Stimulated activated CD4-positive, alpha-beta T cell treated with anti-CD3 and anti-CD28 coated beads, Interleukin-15, amount 100 ng/mL, for 24 hours (primary cell): ENCODE measurements at regions not wholly inside any gene's neighbourhood (a gene's known extent, or its start where the extent isn't known, plus 50 kb on each side); places are given as distances from the start of the nearest gene placed in this dataset.
"Not testable (repeated sequence)": the region's sequence is repeated elsewhere in the genome, so short reads cannot be mapped to it uniquely, and the experiment has no call there.

Experiments used
- DNase-seq: peaks from one replicate; pipeline ENCODE4 v3.0.0-alpha.2; 2020

DNA sequence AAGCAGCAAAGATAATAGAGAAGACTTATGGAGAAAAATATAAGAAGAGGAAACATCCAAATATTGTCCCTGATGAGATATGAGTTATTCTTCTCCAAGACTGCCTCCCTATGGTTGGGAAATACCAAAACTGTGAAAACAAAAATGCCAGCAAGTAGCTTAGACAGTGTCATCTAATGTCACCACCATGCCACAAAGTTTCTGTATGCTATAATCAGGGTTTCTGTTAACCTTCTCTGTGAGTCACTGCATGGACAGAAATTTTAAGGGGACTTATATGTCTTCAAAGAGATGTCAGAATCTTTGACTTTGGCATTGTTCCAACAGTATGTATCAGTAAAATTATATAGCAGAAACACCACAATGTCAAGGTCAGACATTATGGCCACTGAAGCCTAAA is 222.6 kb downstream of the KDM5D start:
- DNase-seq = no peak

DNA sequence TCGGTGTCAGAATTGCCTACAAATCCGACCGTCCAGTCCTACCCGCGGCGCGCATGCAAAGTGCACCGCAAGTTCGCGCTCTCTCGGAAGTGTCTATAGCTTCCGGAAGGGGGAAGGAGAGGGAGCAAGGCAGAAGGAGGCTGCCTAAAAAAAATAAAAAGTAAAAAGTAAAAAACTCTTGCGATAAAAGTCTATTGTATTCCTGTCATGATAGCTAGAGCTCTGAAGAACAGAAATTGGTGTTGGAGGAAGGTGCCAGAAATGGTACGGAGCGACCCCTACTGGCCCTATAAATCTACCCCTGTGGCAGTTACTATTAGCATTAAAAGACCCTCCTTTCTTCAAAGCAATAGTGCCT is 241.5 kb downstream of the KDM5D start:
- peak; percentile 41 for DNase-seq

DNA sequence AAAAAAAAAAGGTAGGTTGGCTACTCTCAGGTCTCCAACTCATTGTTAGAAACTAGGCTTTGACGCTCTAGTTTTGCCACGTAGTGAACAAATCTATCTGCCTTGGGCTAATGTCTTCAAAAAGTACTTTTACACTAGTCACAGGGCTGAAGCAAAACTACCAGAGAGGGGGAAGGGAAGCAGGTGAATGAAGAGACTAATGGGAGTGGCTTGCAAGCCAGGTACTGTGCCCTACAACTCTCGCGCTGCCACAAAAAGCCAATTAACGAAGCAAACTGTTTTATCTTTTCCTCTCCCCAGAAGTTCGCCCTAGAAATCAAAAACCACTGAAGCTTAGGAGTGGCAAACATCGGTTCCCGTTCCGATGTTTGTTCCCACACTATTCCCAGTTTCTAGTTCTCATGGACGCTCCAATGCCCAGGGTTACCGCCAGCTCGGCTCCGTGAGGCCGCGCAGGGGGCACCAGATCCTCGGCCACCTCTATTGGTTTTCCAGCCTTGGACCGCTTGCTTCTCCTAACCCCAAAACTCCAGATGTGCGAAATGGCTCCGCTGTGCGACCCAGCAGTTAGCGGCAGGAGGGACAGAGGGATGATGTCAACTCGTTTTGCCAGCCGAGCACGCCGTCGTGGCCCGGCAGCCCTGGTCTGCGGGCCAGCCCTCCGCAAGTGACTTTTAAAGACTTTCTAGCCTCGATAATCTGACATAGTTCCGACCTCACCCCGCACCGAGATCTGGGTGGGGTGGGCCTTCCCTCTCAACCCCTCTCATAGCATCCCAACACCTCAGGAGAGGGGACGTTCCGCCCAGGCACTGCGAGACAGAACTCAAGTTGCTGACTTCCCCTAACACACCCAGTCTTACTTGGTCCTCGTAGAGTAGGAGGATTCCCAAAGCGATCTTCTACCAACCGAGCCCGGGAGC is 242.1 kb downstream of the KDM5D start:
- peak; percentile 27 for DNase-seq

DNA sequence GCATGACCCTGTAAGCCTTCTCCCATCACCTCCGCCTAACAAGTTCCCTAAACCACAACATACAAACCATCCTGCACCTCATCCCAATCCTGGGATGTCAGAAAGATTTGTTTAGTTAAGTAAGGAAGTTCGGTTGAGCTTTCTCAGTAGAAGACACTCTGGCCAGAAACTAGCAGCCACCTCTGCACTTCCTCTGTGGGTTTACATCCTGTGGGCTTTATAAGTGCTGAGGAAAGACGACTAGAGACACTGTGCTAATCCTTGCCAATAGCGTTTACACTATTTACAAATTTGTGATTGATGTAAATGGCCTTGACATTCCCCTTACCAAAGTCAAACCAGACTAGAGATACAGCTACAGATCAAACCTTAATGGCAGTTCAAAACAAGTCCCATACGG is 246.0 kb downstream of the KDM5D start:
- DNase-seq = no peak

DNA sequence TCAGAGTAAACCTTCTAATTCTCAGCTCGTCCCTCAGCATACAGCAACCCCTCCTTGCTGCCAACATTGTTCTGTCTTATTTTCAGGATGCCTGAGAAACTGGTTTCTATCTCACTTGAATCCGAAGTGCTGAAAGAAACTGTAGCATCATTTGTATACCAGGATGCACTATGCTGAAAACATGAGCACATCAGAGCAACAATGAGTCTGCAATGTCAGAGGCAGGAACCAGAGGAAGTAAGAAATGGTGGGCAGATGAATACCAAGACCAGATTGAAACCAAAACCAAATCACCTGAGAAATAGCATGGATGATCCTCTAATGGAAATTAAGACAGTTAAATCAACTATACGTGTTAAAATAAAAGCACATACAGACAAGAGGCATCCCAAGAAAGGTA is 257.0 kb downstream of the KDM5D start:
- no peak for DNase-seq

DNA sequence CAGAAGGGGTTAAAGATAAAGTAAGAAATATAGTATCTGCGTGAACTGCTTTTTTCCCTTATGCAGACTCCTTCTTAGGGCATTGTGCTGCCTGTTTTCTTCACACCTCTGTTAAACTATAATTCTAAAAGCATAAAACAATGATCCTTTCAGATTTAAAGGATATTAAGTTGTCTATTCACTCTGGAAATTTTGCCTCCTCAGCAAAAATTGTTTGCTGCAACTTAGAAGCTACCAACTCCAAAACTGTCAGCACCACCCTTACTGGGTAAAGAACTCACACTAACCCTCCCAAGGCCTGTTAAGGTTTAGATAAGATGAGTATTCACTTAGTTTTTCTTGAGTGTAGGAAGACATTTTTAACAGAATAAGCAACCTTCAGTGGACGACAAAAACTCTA is 259.5 kb downstream of the KDM5D start:
- DNase-seq = no peak

DNA sequence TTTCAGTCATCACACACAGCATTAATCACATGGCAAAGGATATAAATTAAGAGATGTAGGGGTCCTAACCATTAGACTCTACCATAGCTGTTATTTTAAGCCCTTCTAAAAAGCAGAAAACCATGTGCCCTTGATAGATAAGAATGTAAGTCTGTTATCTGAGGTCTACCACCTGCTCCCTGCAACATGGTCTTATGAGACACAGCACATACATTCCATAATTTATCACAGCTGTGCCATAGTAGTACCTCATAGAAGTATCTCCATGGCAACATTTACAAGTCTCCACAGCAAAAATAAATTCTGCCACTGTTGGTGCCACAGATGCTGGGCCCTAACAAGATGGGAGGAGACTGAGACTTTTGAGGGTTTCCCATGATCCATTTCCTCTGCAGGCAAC is 265.4 kb downstream of the KDM5D start:
- DNase-seq = no peak

DNA sequence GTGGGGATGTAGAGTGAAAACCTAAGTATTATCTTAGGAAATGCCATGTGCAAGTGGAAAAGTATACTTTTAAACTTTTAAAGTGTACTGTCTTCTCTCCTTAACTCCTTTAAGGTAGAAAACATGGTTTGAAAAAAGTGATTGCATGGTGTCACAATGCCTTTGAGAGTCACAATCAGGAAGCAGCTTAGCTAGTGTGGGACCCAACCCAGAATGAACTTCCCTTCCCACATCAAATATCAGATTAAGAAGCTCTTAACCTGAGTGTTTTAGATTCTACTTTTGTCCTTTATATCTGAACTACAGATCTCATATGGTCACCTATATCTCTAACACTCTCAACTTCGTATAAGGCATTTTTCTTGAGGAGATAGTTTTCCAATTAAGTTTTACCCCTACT is 266.6 kb downstream of the KDM5D start:
- no peak for DNase-seq

DNA sequence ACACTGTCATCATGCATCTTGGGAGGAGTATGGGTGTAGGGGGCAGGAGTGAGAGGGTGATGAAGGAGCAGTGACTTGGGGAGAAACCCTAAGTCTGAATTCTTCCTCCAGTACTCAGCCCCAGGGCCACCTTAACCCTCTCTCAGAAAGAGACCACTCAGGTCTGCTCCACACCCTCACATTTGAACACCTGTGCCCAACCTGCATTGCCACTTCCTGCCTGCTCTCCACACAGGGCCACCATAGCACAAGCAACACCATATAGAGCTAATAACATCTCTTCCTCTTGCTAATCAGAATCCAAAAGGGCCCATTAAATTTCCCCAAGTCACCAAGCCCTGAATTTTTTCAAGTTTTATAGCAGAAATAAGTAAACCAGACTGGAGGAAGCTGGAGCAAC is 278.7 kb downstream of the KDM5D start:
- no peak for DNase-seq

DNA sequence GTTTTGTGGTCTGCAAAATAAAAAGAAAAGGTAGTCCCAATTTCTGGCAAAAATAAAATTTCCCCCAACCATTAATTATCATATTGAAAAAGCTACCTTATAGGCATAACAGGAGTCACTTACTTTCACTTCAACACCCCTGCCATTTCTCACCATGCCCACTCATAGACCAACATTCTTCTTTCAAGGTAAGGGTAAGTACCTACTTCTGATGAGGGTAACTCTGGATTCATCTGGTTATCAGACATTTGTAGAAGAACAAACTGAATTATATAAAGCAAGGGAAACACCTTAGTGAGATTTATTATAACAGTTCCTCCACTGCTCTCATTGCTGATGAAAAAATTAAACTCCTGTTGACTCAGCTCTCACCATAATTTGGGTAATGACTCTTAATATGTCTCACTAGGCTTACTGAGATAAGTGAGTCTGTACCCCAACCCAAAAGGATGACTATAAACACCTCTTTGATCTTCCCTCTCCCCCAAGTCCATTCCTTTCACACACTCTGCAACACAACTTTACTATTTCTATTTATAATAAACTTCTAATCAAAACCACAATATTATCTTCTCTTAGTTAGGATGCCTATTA is 287.6 kb downstream of the KDM5D start:
- DNase-seq = no peak

DNA sequence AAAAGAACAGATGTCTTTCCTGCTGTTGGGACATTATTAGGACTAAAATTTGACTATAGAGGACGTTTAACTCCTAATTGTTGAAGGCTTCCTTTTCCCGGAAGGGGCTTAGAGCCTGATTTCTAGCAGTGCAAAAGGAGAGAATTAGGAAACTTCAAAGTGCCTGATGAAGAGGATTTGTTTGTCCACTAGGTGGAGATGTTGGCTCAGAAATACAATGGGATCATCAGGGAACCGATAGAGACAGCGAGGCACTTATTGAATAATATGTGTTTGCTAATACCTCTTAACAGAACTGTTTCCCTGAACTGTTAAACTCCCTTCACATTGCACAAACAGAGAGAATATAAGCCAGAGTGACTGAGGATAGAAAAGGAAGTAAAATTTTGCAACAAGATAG is 311.5 kb downstream of the KDM5D start:
- no peak for DNase-seq

DNA sequence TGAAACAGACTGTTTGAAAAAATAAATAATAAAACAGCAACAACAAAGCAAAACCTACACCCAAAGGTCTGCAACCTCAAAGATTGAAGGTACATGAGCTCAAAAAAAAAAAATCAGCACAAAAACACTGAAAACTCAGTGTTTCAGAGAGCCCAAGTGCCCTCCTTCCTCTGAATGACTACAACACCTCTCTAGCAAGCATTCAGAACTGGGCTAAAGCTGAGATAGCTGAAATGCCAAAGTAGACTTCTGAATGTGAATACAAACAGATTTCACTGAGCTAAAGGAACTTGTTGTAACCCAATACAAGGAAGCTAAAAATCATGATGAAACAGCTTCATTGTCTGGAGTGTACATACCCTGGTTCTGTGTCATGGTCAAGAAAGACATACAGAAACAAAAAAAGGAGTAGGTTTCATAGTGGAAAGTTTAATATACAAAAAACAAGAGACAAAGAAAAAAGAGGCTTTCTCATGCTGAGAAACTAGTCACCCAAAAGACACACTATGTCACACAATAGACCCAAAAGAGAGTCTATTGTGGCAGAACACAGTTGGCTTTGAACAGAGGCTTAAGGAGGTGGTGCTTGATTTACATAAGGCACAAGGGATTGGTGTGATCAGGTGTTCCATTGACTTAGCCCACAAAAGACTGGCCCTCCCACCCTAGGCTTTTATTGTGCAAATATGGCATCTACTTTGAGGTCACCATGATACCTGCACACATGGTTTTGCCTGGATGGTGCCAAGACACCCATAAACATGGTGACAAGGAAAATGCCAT is 316.6 kb downstream of the KDM5D start:
- no peak for DNase-seq

DNA sequence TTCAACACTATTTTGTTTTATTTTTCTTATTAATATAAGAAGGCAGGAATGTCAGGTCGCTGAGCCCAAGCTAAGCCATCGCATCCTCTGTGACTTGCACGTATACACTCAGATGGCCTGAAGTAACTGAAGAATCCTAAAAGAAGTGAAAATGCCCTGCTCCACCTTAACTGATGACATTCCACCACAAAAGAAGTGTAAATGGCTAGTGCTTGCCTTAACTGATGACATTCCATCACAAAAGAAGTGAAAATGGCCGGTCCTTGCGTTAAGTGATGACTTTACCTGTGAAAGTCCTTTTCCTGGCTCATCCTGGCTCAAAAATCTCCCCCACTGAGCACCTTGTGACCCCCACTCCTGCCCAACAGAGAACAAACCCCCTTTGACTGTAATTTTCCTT is 317.3 kb downstream of the KDM5D start:
- DNase-seq = not testable (repeated sequence)

DNA sequence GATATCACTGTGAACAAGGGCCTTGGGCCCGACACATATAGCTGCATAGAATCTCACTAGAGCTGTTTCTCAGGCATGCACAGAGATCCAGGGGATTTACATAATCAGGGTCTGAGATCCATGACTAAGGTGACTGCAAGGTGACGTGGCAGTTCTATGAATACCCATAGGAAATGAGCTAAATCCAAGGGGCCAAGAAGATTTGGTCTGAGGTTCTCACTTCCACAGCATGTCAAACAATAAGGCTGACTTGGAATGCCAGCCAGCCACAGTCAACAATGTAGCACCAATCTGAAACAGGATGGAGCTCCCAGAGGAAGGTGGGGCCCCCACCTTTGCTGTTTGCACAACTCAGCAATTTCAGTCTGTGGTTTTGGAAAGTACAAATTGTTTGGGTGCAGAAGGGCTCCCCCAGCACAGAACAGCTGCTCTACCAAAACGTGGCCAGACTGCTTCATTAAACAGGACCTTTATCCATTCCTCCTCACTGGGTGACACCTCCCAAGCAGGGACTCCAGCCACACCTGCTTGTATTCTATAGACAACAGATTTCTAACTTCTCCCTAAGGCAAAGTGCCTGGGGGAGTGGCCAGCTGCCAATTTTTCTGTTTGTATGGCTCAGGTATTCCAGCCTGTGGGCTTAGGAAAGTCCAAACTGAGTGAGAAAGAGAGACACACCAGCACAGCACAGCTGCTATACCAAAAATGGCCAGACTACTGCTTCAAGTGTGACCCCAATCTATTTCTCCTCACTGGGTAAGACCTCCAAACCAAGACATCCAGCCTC is 333.4 kb downstream of the KDM5D start:
- DNase-seq = no peak

DNA sequence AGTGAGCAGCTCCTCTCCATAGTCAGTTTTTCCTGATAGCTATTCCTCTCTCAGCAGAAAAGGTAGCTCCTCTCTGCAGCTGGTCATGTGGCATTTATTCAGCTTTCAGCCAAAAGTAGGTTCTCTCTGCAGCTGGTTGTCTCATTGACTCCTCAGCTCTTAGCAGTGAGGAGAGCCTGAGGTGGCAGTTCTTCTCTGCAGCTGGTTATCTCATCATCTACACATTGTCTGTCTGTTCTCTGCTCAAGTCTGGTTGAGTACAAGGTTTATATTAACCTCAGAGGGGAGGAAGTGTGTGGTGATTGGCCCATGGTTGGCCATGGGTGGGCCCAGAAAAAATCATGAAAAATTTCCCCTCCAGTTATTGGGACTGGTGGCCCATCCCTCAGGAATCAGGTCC is 338.3 kb downstream of the KDM5D start:
- no peak for DNase-seq

DNA sequence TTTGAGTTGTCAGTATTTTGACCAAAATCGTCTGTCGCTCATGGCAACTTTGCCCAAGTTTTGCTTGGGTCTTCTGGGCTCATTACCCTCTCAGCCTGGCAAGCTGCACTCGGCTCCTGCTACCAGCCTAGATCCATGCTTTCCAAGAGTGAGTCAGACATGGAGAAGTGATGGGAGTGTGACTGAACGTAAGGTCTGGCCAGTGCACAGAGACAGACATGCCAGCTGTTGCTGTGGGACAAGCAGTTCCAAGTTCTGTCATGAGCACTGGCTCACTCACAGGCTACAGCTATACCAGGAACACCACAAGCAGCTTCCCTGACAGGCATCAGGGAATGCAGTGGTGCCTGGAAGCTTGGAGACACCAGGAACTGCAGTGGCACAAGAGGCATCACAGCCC is 338.9 kb downstream of the KDM5D start:
- DNase-seq = no peak

DNA sequence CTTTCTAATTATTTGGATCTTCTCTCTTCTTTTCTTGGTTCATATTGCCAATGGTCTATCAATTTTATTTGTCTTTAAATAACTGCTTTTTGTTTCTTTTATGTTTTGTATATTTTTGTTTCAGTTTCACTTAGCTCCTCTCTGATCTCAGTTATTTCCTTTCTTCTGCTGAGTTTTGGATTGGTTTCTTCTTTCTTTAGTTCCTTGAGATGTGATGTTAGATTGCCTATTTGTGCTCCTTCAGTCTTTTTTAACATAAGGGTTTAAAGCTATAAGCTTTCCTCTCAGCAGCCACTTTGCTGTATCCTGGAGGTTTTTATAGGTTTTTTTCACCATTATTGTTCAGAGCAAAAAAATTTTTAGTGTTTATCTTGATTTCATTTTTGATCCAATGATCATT is 351.6 kb downstream of the KDM5D start:
- no peak for DNase-seq

DNA sequence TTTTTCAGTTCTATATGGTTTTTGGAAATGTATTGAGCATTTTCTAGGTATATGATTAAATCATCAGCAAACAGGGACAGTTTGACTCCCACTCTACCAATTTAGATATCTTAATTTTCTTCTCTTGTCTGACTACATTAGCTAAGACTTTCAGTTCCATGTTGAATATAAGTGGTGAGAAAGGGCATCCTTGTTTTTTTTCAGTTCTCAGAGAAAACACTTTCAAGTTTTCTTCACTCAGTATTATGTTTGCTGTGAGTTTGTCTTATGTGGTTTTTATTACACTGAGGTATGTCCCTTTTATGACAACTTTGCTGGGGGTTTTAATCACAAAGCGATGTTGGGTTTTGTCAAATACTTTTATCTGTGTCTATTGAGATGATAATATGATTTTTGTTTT is 352.6 kb downstream of the KDM5D start:
- DNase-seq = no peak

DNA sequence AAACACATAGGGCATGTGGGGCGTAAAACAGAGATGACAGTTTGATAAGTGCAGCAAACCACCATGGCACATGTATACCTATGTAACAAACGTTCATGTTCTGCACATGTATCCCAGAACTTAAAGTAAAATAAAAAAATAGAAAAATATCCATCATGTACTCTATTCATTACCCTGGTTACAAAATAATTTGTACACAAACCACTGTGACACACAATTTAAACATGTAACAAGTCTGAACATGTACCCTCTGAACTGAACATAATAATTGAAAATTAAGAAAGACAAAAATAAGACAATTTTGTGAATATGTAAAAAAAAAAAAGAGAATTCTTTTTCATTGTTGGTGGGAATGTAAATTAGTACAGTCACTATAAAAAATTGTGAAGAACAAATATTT is 379.2 kb downstream of the KDM5D start:
- no peak for DNase-seq

DNA sequence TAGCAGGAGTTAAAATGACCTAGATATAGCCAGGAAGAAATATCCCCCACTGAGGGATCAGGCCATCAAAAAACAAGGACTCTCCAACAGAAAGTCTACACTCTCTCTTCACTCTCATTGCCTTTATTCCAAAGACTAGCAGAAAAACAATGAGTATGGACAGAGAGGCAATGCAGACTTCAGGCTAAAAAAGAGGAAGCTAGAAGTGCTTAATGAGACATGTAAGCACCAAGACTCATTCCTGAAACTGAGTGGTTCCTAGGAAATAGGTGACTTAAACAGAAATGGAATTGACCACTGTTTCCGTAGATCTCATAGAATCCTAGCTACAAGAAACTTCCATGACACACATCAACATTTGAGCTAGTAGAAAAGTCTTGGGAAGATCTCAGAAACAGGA is 387.3 kb downstream of the KDM5D start:
- DNase-seq = no peak

DNA sequence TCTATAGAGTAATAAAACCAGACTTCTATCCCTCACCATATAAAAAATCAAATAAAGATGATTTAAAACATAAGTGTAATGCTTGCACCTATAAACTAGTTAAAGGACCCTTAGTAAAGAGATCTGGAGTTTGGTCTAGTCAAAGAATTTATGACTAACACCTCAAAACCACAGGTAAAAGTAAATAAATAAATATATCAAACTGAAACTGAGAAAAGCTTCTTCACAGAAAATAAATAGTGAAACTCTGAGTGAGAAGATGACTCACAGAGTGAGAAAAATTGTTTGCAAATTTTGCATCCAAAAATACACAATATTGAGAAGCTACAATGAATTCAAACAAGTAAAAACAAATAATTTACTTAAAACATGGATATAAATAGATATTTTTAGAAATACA is 387.8 kb downstream of the KDM5D start:
- DNase-seq = no peak

DNA sequence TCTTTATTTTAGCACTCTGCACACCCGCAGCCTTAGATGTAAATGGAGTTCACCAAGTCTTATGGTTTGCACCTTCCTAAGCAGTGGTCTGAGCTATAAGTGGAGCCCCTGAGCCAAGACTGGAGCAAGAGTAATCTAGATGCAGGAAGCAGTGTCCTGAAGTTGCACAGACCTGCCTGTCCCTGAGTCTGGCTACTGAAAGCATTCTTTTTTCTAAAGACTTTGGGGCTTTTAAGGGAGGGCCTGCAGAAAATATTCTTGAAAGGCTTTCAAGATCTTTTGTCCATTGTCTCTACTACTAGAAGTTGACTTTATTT is 389.7 kb downstream of the KDM5D start:
- DNase-seq = no peak
